ENCODE measurements at regions not wholly inside any gene's neighbourhood (a gene's known extent, or its start where the extent isn't known, plus 50 kb on each side); places are given as distances from the start of the nearest gene placed in this dataset.

- no peak for TF ChIP-seq NFIC (IDR thresholded peaks at IDR 0.05)
- no peak for TF ChIP-seq ZBTB7A (IDR thresholded peaks at IDR 0.05; ENCODE audit: low read depth)
- no peak for TF ChIP-seq TEAD4 (IDR thresholded peaks at IDR 0.05)
- TF ChIP-seq TCF12 (IDR thresholded peaks at IDR 0.05; ENCODE audit: low read depth) = no peak
- no peak for TF ChIP-seq EP300 (IDR thresholded peaks at IDR 0.05; ENCODE audit: borderline replicate concordance)
- TF ChIP-seq EGR1 (IDR thresholded peaks at IDR 0.05) = no peak
- no peak for TF ChIP-seq TAF1 (IDR thresholded peaks at IDR 0.05; ENCODE audit: low read depth)
- no peak for TF ChIP-seq CREB1 (IDR thresholded peaks at IDR 0.05; ENCODE audit: low read depth)
- TF ChIP-seq FOXM1 (IDR thresholded peaks at IDR 0.05; ENCODE audit: borderline replicate concordance, low read depth) = no peak
Observed at GRCh38 chr5:17065458-17065857, 129.4 kb upstream of the MYO10 start.

- TF ChIP-seq TEAD4 (IDR thresholded peaks at IDR 0.05) (no peak), TAF1 (IDR thresholded peaks at IDR 0.05; ENCODE audit: low read depth) (no peak), NFIC (IDR thresholded peaks at IDR 0.05) (no peak), RAD21 (IDR thresholded peaks at IDR 0.05; ENCODE audit: low read depth) (no peak), EGR1 (IDR thresholded peaks at IDR 0.05) (no peak), MAX (IDR thresholded peaks at IDR 0.05) (no peak), USF1 (IDR thresholded peaks at IDR 0.05) (no peak), CREB1 (IDR thresholded peaks at IDR 0.05; ENCODE audit: low read depth) (no peak), FOXM1 (IDR thresholded peaks at IDR 0.05; ENCODE audit: borderline replicate concordance, low read depth) (no peak), TCF12 (IDR thresholded peaks at IDR 0.05; ENCODE audit: low read depth) (no peak), REST (IDR thresholded peaks at IDR 0.05; ENCODE audit: low read depth) (no peak), EP300 (IDR thresholded peaks at IDR 0.05; ENCODE audit: borderline replicate concordance) (no peak), CEBPB (IDR thresholded peaks at IDR 0.05) (no peak), ZBTB7A (IDR thresholded peaks at IDR 0.05; ENCODE audit: low read depth) (no peak), YY1 (IDR thresholded peaks at IDR 0.05; ENCODE audit: low read depth) (no peak)
Observed at GRCh38 chr5:17067657-17068392, 131.7 kb upstream of the MYO10 start.

- TF ChIP-seq CREB1 (IDR thresholded peaks at IDR 0.05; ENCODE audit: low read depth) (no peak), ZBTB7A (IDR thresholded peaks at IDR 0.05; ENCODE audit: low read depth) (no peak), EP300 (IDR thresholded peaks at IDR 0.05; ENCODE audit: borderline replicate concordance) (no peak), CEBPB (IDR thresholded peaks at IDR 0.05) (no peak), YY1 (IDR thresholded peaks at IDR 0.05; ENCODE audit: low read depth) (no peak), TEAD4 (IDR thresholded peaks at IDR 0.05) (no peak), TCF12 (IDR thresholded peaks at IDR 0.05; ENCODE audit: low read depth) (no peak), REST (IDR thresholded peaks at IDR 0.05; ENCODE audit: low read depth) (no peak), MAX (IDR thresholded peaks at IDR 0.05) (no peak), USF1 (IDR thresholded peaks at IDR 0.05) (no peak), FOXM1 (IDR thresholded peaks at IDR 0.05; ENCODE audit: borderline replicate concordance, low read depth) (no peak), RAD21 (IDR thresholded peaks at IDR 0.05; ENCODE audit: low read depth) (no peak), TAF1 (IDR thresholded peaks at IDR 0.05; ENCODE audit: low read depth) (no peak)
Observed at GRCh38 chr5:17069995-17070511, 134.0 kb upstream of the MYO10 start.

- TF ChIP-seq REST (IDR thresholded peaks at IDR 0.05; ENCODE audit: low read depth) (no peak), YY1 (IDR thresholded peaks at IDR 0.05; ENCODE audit: low read depth) (no peak), EGR1 (IDR thresholded peaks at IDR 0.05) (no peak), TEAD4 (IDR thresholded peaks at IDR 0.05) (no peak), CREB1 (IDR thresholded peaks at IDR 0.05; ENCODE audit: low read depth) (no peak), RAD21 (IDR thresholded peaks at IDR 0.05; ENCODE audit: low read depth) (no peak), ZBTB7A (IDR thresholded peaks at IDR 0.05; ENCODE audit: low read depth) (no peak), TCF12 (IDR thresholded peaks at IDR 0.05; ENCODE audit: low read depth) (no peak), TAF1 (IDR thresholded peaks at IDR 0.05; ENCODE audit: low read depth) (no peak), USF1 (IDR thresholded peaks at IDR 0.05) (no peak), EP300 (IDR thresholded peaks at IDR 0.05; ENCODE audit: borderline replicate concordance) (no peak), CEBPB (IDR thresholded peaks at IDR 0.05) (no peak), FOXM1 (IDR thresholded peaks at IDR 0.05; ENCODE audit: borderline replicate concordance, low read depth) (no peak), NFIC (IDR thresholded peaks at IDR 0.05) (no peak)
Observed at GRCh38 chr5:17070647-17071046, 134.6 kb upstream of the MYO10 start.

All from Ishikawa (cell line).